PFSK-1 (cell line): ENCODE measurements at regions not wholly inside any gene's neighbourhood (a gene's known extent, or its start where the extent isn't known, plus 50 kb on each side); places are given as distances from the start of the nearest gene placed in this dataset.

ENCODE experiments used
- FOXP2 ChIP-seq: optimal IDR thresholded peaks from 2 replicates; pipeline ENCODE3; 2011; ENCODE audit warnings: borderline replicate concordance, control low read depth, inconsistent platforms; ENCODE audit not compliant: insufficient read depth; ENCODE audit errors: extremely low read length, extremely low read depth
- POLR2AphosphoS5 ChIP-seq: IDR thresholded peaks from 2 replicates; pipeline ENCODE4 v1.6.1; 2012; ENCODE audit warnings: low read depth, mild to moderate bottlenecking, control low read depth, low read length, moderate library complexity
- REST ChIP-seq, 2 experiments: IDR thresholded peaks; 2 replicates each; pipeline versions ENCODE4 v1.6.1 to v1.8.0; 2011 to 2012; ENCODE audit warnings: low read depth in 2 of 2, low read length in 2 of 2, control low read depth in 1 of 2, inconsistent platforms in 1 of 2, mild to moderate bottlenecking in 1 of 2, moderate library complexity in 1 of 2; ENCODE audit not compliant: insufficient read depth in 1 of 2
- SIN3A ChIP-seq: IDR thresholded peaks from 2 replicates; pipeline ENCODE4 v1.6.1; 2012; ENCODE audit warnings: mild to moderate bottlenecking, low read length, moderate library complexity, borderline replicate concordance; ENCODE audit not compliant: insufficient read depth
- TAF1 ChIP-seq: IDR thresholded peaks from 2 replicates; pipeline ENCODE4 v1.6.1; 2012; ENCODE audit warnings: low read length, control low read depth, borderline replicate concordance; ENCODE audit not compliant: insufficient read depth

- TF ChIP-seq POLR2AphosphoS5 (no peak), REST (IDR thresholded peaks at IDR 0.05; ENCODE audit: insufficient read depth in 1 of 2, low read depth in 2 of 2, low read length in 2 of 2) (peak; percentile 99), SIN3A (no peak), TAF1 (no peak), FOXP2 (no peak)
These were observed 51.3 kb upstream of the GPR26 start for GRCh38 chr10:123614888-123615287.
